Keratinocyte (primary cell): ENCODE measurements at regions not wholly inside any gene's neighbourhood (a gene's known extent, or its start where the extent isn't known, plus 50 kb on each side); places are given as distances from the start of the nearest gene placed in this dataset.

Source experiments
- CTCF ChIP-seq, 3 experiments: IDR thresholded peaks in 1 of 3; conservative IDR thresholded peaks in 1 of 3; optimal IDR thresholded peaks in 1 of 3; 2 replicates in 2 of 3; 3 replicates in 1 of 3; pipeline versions ENCODE3 to v1.5.1; 2011; ENCODE audit warnings: low read length in 3 of 3, mild to moderate bottlenecking in 3 of 3, moderate library complexity in 2 of 3, control low read depth in 1 of 3, inconsistent platforms in 1 of 3; ENCODE audit not compliant: insufficient read depth in 2 of 3; ENCODE audit errors: extremely low read depth in 1 of 3
- EZH2 ChIP-seq: IDR thresholded peaks from one replicate; pipeline ENCODE4 v1.6.1; 2012; ENCODE audit warnings: inconsistent platforms, mild to moderate bottlenecking, low read length, moderate library complexity

DNA sequence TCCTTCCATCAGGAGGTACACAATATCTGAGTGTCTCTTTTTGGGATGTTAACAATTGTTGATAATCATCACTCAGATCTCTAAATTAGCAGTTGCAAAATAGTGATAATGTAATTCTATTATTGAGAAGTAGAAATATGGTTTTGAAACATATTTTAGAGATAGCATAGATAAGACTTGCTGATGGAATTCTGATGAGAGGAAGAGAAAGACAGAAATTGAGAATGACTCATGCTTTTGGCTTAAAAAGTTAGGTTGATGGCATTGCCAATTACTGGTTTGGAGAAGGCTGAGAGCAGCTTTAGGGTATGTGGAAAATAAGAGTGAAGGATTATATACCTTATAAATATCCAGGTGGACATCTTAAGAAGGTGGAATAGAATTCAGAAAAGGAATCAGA is 106.4 kb upstream of the EDNRB start:
- TF ChIP-seq EZH2 (no peak), CTCF (optimal IDR thresholded peaks at IDR 0.05 in 1 of 3, IDR thresholded peaks at IDR 0.05 in 1 of 3, conservative IDR thresholded peaks at IDR 0.05 in 1 of 3; ENCODE audit: extremely low read depth in 1 of 3, insufficient read depth in 2 of 3, low read length in 3 of 3) (no peak)
